Activated naive CD8-positive, alpha-beta T cell (primary cell): ENCODE measurements at regions not wholly inside any gene's neighbourhood (a gene's known extent, or its start where the extent isn't known, plus 50 kb on each side); places are given as distances from the start of the nearest gene placed in this dataset.

Experiments used
- H3K27ac Mint-ChIP-seq: one replicate; pipeline ENCODE4 v1.8.0; 2021; ENCODE audit warnings: mixed read lengths
- H3K27me3 Mint-ChIP-seq: one replicate; pipeline ENCODE4 v1.8.0; 2021; ENCODE audit warnings: mixed read lengths
- H3K36me3 Mint-ChIP-seq: one replicate; pipeline ENCODE4 v1.8.0; 2021; ENCODE audit warnings: mixed read lengths
- H3K4me1 Mint-ChIP-seq: one replicate; pipeline ENCODE4 v1.8.0; 2021; ENCODE audit warnings: low read depth, mixed read lengths
- H3K4me3 Mint-ChIP-seq: one replicate; pipeline ENCODE4 v1.8.0; 2021; ENCODE audit warnings: mild to moderate bottlenecking, mixed read lengths
- H3K9me3 Mint-ChIP-seq: one replicate; pipeline ENCODE4 v1.8.0; 2021; ENCODE audit warnings: low read depth, mixed read lengths

DNA sequence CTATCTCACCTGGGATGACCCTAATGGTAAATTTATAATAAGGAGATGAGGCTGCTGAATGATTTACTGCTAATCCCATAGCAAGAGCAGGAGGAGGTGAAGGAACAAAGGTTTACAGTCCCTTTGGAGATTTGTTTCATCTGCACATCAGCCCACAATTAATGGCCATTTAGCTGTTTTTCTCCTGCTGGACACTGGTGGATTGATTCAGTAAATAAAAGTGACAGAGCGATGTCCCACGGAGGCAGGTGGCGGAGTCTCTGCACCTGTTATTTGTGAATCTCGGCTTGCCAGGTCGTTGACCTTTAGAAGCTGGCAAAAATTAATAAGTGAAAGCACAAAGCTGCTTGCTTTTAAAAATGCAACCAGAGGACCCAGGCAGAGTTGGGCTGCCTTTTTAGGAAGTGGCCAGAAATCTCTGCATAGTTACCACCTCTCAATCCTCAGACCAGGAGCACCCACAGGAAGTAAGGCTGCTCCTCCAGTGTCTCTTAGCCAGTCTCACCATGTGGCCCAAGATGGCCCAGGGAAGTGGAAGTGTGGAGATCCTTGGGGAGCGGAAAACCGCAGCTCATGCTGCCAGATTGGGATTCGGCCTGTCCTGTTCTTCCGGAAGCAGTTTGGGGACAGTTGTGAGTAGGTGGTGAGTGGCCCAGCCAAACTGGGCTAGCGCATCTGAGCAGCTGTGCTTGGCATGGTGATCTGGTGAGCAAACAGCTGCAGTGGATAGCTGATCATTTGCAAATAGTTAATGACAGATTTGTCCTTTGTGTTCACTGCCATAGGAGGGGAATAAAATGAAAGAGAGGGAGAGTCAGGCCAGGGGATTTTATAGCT lies 1005.7 kb upstream of the PIK3C3 start:
- Mint-ChIP-seq H3K36me3 (no peaks in the 10 kb centered on the region), H3K27ac (no peak overlapping the region), H3K9me3 (no peaks in the 10 kb centered on the region), H3K4me3 (no peak overlapping the region), H3K27me3 (no peaks in the 10 kb centered on the region), H3K4me1 (no peaks in the 10 kb centered on the region)

DNA sequence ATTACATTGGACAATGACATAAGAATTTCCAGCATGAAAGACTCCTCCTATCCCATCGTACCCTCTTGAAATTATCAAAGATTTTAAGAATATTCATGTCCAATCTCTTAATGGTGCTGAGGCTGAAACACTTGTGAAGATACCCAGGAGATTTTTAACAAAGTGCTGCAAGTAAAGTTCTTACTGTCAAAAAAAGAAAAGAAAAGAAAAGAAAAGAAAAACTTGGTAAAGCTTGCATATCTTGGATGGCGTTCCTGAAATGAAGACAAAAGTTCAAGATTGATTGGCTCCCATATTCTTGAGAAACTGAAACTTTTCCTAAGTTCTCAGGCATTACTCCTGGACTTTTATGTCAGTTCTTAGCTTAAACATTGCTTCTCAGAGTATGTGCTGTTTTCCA lies 1010.5 kb upstream of the PIK3C3 start:
- Mint-ChIP-seq H3K36me3 (no peaks in the 10 kb centered on the region), H3K4me1 (no peaks in the 10 kb centered on the region), H3K4me3 (no peak overlapping the region), H3K27ac (no peak overlapping the region), H3K9me3 (no peaks in the 10 kb centered on the region), H3K27me3 (no peaks in the 10 kb centered on the region)

DNA sequence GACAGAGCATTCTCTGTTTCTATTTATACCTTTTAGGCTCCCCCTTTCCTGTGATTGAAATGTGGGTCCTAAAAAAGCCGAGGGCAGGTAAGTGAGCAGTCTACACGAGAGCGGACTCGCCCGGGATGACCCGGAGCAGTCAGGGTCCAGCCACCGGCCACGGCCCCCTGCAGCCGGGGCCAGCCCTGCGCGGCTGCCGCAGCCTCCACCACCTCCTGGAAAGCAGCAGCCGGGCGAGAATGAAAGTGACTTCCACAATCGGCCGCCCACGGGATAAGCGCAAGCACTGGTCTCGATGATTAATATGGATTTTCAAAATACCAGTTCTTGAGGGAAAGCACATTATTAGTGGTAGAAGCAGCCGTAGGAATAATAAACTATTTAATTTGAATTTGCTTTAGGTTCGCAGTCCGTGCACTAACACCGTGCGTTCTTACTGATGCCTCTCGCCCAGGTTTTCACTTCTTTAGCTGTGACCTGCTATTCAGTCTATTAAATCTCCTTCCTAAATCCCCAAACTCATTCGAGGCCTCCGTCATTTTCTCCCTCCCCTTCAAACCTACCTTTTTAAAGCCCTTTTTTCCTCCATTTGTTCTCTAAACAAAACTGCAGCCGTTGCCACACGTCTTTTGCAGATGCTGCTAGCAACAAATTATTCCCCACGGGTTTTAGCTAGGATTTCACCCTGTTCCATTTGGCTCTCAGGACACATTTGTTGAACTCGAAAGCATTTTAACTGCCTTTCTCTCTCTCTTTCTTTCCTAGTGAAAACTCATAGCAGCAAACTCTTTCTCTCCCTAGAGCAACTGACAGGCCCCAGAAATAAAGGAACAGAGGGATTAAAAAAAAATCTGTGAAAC lies 1015.1 kb upstream of the PIK3C3 start:
- Mint-ChIP-seq H3K4me3 (no peak overlapping the region), H3K9me3 (no peaks in the 10 kb centered on the region), H3K27ac (no peak overlapping the region), H3K4me1 (no peaks in the 10 kb centered on the region), H3K36me3 (no peaks in the 10 kb centered on the region), H3K27me3 (no peaks in the 10 kb centered on the region)

DNA sequence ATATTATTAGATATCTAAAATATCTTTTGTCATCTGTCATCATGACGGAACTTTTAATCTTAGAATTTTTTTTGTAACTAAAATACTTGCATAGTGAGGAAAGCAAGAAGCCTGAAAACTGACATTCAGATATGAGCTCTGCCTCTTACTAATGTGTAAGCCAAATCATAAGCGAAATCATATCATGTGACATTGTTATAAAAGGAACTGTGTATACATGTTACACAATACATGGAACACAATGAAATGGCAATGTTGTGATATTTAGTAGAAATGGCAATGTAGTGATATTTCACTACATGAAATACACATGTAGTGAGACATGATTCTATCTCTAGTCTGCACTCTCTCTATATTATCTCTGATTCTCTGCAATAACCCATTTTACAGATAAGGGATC lies 1016.4 kb upstream of the PIK3C3 start:
- Mint-ChIP-seq H3K9me3 (peaks cover 6% of the 10 kb centered on the region), H3K4me3 (no peak overlapping the region), H3K4me1 (no peaks in the 10 kb centered on the region), H3K27me3 (no peaks in the 10 kb centered on the region), H3K27ac (no peak overlapping the region), H3K36me3 (no peaks in the 10 kb centered on the region)

DNA sequence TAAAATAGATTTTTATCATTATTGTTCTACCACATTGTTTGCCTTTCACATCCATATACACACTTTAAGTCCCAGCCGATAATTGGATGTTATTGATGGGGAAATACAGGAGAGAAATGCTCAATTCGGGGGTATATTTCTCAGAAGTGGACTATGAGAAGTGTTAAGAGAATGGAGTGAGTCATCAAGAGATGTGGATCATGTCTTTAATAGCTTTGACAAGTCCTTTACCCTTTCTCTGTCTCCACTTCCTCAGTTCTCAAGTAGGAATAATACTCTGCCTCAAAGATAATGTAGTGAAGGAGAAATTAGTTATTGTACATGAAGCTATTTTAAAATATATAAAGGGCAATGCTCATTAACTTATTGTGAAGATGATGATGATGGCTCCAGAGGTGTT lies 1017.6 kb upstream of the PIK3C3 start:
- H3K27me3 Mint-ChIP-seq, result no peaks in the 10 kb centered on the region

DNA sequence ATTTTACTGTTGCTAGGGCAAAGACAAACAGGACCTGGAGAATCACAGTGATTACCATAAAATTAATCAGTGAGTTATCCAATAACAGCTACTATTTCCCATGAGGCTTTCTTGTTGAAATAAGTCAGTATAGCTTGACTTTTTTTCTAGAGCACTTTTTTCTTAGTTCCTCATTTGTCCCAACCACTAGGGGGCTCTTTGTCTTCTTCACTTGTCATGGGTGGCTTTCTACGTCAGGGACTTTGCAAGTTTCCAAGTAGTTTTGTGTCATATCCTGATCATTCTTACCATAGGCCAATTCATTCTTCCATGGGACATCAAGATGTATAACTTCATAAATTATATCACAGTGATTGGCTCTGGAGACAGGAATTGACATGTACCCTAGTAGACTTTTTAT lies 1019.6 kb upstream of the PIK3C3 start:
- no peak overlapping the region for H3K4me3 Mint-ChIP-seq
- H3K36me3 Mint-ChIP-seq, result no peaks in the 10 kb centered on the region
- no peak overlapping the region for H3K27ac Mint-ChIP-seq
- no peaks in the 10 kb centered on the region for H3K4me1 Mint-ChIP-seq
- peaks cover 6% of the 10 kb centered on the region for H3K9me3 Mint-ChIP-seq
- no peaks in the 10 kb centered on the region for H3K27me3 Mint-ChIP-seq

More for the DNA sequence above, 1017.6 kb upstream of the PIK3C3 start:
- Mint-ChIP-seq H3K4me1 (no peaks in the 10 kb centered on the region), H3K9me3 (peaks cover 6% of the 10 kb centered on the region), H3K4me3 (no peak overlapping the region), H3K27ac (no peak overlapping the region), H3K36me3 (no peaks in the 10 kb centered on the region)

DNA sequence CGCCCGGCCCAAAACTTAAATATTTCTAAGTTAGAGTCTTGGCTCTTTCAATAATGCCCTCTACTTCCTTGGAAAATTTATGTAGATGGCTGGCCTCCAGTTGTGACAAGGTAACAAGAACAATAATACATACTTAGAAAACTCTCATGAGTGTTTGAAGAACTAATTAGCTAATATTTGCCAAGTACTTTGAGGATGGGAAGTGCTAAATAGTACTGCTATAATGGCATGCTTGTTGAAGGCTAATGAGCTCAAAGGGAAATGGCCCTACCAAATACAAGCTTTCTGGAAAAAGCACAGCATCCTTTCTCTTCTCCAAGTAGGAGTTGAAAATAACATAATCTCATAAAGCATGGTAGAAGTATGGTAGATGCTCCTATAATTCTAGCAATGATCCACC lies 1022.2 kb upstream of the PIK3C3 start:
- no peak overlapping the region for H3K4me3 Mint-ChIP-seq
- H3K27me3 Mint-ChIP-seq, result no peaks in the 10 kb centered on the region
- H3K27ac Mint-ChIP-seq, result no peak overlapping the region

DNA sequence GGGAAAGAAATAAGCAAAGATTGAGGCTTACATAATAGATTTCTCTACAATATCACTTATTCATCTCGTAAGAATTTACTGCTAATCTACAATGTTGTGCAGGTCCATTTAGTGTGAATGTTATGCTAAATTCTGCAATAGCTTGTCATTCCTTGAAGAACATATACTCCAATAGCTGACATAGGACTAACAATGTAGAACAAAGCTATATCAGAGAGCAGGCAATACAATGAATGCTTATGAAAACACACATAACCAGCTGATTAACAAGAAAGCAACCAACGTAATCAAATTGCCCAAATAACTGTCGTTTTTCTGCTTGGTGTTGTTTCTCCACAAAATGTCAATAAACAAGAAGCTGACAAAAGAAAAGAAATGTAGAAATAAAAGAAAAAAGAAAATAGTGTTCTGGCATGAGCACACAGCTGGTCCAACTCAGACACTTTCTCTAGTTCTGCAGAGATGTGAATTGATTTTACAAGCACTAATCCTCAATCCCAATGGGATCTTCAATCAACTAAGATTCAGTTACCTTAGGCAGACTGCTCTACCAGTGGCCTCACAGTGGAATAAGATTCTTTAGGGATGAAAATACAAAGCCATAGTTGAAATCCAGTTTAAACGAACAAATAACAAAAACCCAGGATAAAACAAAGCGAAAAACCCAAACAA lies 1024.7 kb upstream of the PIK3C3 start:
- Mint-ChIP-seq H3K4me3 (no peak overlapping the region), H3K9me3 (peaks cover 6% of the 10 kb centered on the region), H3K27ac (no peak overlapping the region), H3K4me1 (no peaks in the 10 kb centered on the region), H3K36me3 (no peaks in the 10 kb centered on the region), H3K27me3 (no peaks in the 10 kb centered on the region)

More for the DNA sequence above, 1022.2 kb upstream of the PIK3C3 start:
- H3K4me1 Mint-ChIP-seq, result no peaks in the 10 kb centered on the region
- H3K36me3 Mint-ChIP-seq, result no peaks in the 10 kb centered on the region
- H3K9me3 Mint-ChIP-seq, result peaks cover 6% of the 10 kb centered on the region

DNA sequence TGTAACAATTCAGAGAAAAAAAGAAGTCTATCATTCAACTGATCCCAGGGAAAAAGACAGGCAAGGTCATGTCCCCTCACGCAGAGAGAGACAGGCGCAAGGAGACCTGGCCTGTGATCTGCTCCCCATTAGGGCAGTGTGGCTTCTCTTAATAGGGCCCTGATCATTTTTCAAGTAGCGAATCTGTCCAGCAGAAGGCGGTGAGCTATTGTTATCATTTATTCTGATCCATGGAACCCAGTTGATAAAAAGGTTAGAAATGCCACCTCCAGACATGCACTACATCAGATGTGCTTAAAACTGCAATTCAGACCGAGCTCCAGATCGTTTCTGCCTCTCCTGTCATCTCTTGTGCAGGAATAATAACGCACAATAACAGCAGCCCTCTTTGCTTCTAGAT lies 1025.6 kb upstream of the PIK3C3 start:
- peaks cover 3% of the 10 kb centered on the region for H3K9me3 Mint-ChIP-seq
- no peaks in the 10 kb centered on the region for H3K4me1 Mint-ChIP-seq
- no peaks in the 10 kb centered on the region for H3K27me3 Mint-ChIP-seq
- no peak overlapping the region for H3K4me3 Mint-ChIP-seq
- H3K36me3 Mint-ChIP-seq, result no peaks in the 10 kb centered on the region
- no peak overlapping the region for H3K27ac Mint-ChIP-seq

DNA sequence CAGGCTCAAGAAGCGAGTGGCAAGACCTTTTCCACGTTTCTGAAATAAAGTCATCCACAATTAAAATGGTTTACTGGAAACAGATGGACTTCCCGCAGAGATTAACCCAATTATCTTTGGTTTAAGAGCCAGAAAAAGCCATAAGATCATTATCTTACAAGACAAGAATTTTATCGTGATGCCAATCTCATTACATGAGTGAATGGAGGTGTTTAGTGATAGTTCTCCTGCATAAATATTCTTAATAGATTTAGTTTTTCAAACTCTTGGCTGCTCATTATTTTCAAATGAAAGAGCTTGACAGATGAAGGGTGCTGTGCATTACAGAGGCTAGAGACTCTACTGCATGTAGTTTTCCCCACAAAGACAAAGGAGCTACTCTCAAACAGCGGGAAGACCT lies 1028.4 kb upstream of the PIK3C3 start:
- Mint-ChIP-seq H3K27me3 (no peaks in the 10 kb centered on the region), H3K9me3 (peaks cover 3% of the 10 kb centered on the region), H3K36me3 (no peaks in the 10 kb centered on the region), H3K4me1 (no peaks in the 10 kb centered on the region), H3K4me3 (no peak overlapping the region), H3K27ac (no peak overlapping the region)

DNA sequence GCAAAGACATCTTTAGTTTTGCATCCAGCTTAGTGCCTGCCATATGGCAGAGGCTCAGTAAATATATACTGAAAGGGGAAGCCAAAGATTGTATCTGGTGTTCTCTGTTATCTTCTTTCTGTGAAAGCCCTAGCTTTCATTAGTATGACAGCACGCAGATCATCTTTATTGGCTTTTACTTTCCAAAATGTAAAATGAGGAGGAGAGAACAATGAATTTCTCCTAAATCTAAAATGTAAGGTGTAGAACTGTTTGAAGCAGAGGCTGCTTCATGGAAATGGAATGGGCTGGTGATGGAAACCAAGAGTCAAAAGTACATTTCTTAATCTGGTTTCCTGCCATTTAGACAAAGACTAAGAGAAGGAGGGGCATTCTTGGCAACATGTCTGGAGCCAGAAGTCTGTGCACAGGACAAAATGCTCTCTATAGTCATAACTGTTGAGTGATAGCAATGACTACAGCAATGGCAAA lies 1029.9 kb upstream of the PIK3C3 start:
- peaks cover 3% of the 10 kb centered on the region for H3K9me3 Mint-ChIP-seq
- H3K36me3 Mint-ChIP-seq, result no peaks in the 10 kb centered on the region
- H3K4me1 Mint-ChIP-seq, result no peaks in the 10 kb centered on the region
- no peak overlapping the region for H3K27ac Mint-ChIP-seq
- no peak overlapping the region for H3K4me3 Mint-ChIP-seq
- no peaks in the 10 kb centered on the region for H3K27me3 Mint-ChIP-seq

DNA sequence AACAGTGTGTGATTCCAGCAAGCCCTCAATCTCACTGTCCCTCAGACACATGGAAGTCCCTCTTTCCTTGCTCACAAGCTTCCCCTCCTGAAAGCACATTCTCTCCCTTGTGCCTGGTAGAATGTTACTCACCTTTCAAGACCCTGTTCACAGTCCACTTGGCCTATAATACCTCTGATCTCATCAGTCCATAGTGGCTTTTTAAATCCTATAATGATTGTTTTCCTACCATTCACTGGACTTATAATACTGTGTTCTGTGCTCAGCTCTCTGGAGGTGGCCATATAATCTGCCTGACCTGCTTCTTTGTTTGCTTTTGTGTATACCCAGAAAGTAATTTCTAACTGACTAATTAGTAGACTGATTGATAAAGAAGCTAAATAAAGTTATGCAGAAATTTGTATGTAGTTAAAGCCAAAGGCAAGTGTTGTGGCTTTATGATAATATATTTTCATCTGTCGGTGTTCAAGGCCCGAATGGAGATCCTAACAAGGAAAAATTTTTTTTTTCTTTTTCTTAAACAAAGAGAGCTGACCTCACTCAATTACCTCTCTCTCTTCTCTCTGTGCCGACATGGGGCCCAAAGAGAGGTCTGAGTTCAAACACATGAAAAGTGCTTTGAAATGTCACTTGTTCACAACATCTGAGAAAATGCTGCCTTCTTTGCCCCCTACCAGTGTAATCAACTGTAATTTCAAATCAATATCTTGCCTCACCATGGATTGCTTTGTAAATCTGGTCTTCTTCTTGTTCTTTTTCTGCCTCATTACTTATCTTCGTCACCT lies 1033.0 kb upstream of the PIK3C3 start:
- H3K27me3 Mint-ChIP-seq, result no peaks in the 10 kb centered on the region
- H3K9me3 Mint-ChIP-seq, result peaks cover 4% of the 10 kb centered on the region
- no peaks in the 10 kb centered on the region for H3K36me3 Mint-ChIP-seq
- H3K27ac Mint-ChIP-seq, result no peak overlapping the region
- H3K4me1 Mint-ChIP-seq, result no peaks in the 10 kb centered on the region
- H3K4me3 Mint-ChIP-seq, result no peak overlapping the region

DNA sequence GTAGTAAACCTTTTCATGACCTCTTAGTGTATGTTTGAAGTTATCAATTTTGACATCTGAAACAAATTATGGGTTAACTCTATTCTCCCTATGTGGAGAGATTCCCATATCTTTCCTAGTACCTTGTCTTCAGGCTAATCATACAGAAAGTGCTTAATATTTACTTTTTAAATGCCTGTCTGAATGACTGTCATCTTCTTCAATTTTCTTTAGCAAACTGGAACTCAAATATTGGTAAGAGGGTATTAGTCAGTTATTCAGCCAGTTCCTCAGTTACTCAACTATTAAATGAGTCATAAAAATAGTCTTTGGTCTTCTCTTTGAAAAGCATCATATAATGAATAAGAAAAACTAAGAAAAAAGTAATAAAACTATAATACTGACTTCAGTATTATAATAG lies 1038.0 kb upstream of the PIK3C3 start:
- no peaks in the 10 kb centered on the region for H3K27me3 Mint-ChIP-seq
- no peak overlapping the region for H3K27ac Mint-ChIP-seq
- H3K9me3 Mint-ChIP-seq, result peaks cover 5% of the 10 kb centered on the region
- H3K4me3 Mint-ChIP-seq, result no peak overlapping the region
- H3K36me3 Mint-ChIP-seq, result no peaks in the 10 kb centered on the region
- no peaks in the 10 kb centered on the region for H3K4me1 Mint-ChIP-seq

DNA sequence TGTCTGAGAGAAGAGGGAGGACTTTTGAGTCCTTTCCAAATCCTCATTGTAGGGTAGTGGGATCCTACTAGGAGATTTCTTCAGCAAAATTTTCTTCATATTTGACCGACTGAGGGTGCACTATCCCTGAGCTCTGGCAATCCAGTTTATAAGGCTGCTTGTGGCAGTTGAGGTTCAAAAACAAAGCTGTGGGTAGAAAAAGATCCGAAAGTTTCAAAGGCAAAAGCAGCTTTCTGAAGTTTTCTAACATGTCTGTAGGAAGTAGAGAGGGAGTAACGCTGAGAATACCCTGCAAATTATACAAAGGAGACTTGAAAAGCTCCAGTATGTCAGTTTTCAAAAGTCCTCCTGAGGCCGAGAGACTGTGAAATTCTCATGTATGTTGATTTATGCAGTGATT lies 1039.3 kb upstream of the PIK3C3 start:
- Mint-ChIP-seq H3K27me3 (no peaks in the 10 kb centered on the region), H3K9me3 (peaks cover 5% of the 10 kb centered on the region), H3K27ac (no peak overlapping the region), H3K36me3 (no peaks in the 10 kb centered on the region), H3K4me1 (no peaks in the 10 kb centered on the region), H3K4me3 (no peak overlapping the region)
